GM18907 (cell line): ENCODE measurements at regions not wholly inside any gene's neighbourhood (a gene's known extent, or its start where the extent isn't known, plus 50 kb on each side); places are given as distances from the start of the nearest gene placed in this dataset.

Experiments used
- ATAC-seq: cut with Tn5 transposase; IDR thresholded peaks from one replicate; pipeline ENCODE4 v1.9.1; 2021; ENCODE audit warnings: mild to moderate bottlenecking, moderate library complexity; ENCODE audit not compliant: unreplicated experiment

DNA sequence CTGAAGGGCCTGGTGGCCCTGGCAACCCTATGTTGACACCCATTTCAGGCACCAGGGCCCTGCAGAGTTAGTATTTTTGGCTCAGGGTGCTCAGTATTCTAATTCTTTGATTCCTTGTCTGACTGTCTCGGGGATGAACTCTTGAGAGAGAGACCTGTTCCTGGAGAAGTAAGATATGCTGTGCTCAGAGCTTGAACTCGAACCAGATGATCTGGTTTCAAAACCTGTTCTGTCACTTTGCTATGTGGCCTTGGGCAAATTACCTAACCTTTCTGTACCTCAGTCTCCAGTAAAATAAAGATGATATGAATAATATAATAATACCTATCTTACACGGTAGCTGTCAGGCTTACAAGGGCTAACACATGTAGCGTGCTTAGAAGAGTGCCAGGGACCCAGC, 294.2 kb downstream of the DYSF start:
- no peak for ATAC-seq

GRCh38 chr2:71746946-71747501, 293.7 kb downstream of the DYSF start:
- no peak for ATAC-seq

DNA sequence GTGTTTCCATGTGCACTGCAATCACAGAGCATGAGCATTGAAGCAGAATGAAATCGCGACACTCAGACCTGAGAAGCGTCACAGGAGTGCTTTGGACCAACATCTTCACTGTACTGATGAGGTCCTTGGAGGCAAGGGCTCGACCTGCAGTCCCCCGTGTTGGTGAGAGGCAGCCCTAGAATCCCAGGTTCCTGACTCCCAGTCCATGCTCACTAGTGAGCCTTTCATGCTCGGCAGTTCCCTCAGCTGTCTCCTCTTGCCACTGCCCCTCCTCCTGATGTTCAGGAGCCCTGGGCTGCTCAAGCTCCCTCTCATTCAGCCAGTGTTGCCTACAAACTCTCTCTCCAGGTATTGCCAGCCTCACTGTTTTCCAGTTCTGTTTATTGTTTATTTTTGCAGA, 291.4 kb downstream of the DYSF start:
- no peak for ATAC-seq

DNA sequence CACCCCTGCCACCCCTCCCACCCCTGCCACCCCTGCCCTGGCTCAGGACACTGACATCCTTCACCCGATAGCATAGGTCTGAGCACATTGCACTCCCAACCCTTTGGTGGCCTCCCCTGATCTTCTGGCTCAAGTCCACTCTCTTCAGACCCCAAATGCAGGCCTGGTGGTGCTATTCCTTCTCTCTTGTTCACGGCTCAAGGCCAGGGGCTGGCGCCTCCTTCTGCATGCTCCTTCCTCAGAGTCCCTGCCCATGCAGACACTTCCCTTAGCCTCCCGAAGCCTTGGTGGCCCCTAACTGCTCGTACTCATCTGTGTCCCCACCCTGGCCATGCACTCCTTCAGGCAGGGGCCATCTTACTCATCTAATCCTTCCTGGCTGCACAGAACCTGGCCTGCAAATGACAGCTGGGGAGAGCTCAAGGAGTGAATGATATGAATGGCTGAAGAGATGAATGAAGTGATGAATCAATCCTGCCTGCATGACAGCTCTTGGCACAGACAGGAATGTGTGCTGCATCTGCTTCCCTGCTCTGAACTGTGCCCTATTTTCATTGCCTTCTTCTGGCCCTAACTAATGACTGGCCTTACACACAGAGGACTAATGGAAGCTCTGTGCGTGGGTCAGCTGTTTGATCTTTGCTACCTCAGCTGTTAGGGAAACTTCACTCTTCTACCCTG, 290.8 kb downstream of the DYSF start:
- no peak for ATAC-seq

- ATAC-seq: no peak
Measured at GRCh38 chr2:71742953-71743601, 289.7 kb downstream of the DYSF start.

DNA sequence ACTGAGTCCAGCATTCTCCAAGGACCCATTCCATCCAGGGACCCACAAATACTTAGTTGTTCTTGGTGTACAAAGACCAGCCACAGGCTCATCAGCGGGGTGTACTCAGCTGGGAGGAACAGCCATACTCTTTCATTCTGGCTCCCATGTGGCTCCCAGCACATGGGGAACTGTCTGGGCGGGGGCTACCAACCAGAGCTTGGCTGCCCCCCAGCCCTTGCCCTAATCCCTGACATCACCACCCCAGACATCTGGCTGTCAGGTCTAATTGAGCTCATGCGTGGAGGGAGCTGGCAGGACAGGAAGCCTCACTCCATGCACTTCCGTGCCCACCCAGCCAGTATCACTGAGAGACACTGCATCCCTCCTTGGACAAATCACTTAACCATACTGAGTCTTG, 283.6 kb downstream of the DYSF start:
- no peak for ATAC-seq

DNA sequence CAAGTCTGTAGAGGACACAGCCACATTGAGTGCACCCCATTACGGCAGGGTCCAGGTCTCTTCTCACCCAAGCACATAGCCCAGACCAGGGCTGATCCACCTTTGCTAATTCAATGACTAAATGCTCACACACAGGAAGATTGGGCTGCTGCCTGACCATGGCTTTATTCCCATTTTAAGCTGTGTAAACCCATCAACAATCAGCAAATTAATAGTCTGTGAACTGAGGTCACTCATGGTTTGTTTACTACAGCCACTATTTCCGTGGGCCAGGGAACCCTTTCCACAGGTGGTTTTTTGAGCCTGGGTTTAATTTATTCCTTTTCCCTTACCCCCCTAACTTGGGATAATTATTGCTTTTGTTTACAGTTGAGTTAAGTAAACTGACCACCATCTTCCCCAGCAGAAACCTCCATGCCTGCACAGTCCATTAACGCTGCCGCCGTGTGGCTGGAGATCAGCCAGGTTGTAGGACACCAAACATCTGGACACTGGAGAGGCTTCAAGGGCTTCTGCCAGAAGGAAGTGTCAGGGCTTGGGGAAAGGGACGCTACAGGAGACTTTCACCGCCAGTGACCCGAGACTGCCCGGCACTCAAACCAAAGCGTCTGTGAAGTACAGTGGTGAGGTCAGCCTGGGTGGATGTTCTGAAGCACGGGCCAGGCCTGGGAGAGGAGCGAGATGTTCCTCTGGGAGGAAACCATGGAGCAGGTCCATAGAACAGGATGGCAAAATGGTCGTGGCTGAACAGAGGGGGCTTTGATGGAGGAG, 282.9 kb downstream of the DYSF start:
- ATAC-seq: no peak
